WTC11 (cell line): ENCODE measurements at regions not wholly inside any gene's neighbourhood (a gene's known extent, or its start where the extent isn't known, plus 50 kb on each side); places are given as distances from the start of the nearest gene placed in this dataset.

Experiments used
- ATAC-seq: fragments of 200-7000 bp; cut with Tn5 transposase; 2 replicates; pipeline ENCODE4 v1.10.0; 2021; ENCODE audit warnings: mild to moderate bottlenecking, moderate library complexity
- CTCF ChIA-PET: fragments of 300-600 bp; sonication (Branson Sonifier 250); formaldehyde crosslinking; loops from one replicate; lab custom pipeline; 2021; ENCODE audit warnings: antibody characterized with exemption; lab: Charles Lee
- POLR2A ChIA-PET: fragments of 350-600 bp; sonication (Branson Sonifier 250); formaldehyde crosslinking; loops from one replicate; lab custom pipeline; 2021; ENCODE audit warnings: antibody characterized with exemption; lab: Charles Lee
- DNase-seq: peaks from one replicate; pipeline ENCODE4 v3.0.0; 2021; ENCODE audit warnings: low spot score
- H3K27ac Mint-ChIP-seq: 2 replicates; pipeline ENCODE4 v1.8.0; 2021; ENCODE audit warnings: mixed read lengths
- H3K27me3 Mint-ChIP-seq: 2 replicates; pipeline ENCODE4 v1.8.0; 2021; ENCODE audit warnings: low read depth, mild to moderate bottlenecking, moderate library complexity, mixed read lengths
- H3K36me3 Mint-ChIP-seq: 2 replicates; pipeline ENCODE4 v1.8.0; 2021; ENCODE audit warnings: mixed read lengths
- H3K4me1 Mint-ChIP-seq: 2 replicates; pipeline ENCODE4 v1.8.0; 2022; ENCODE audit warnings: mixed read lengths
- H3K4me3 Mint-ChIP-seq: 2 replicates; pipeline ENCODE4 v1.8.0; 2021; ENCODE audit warnings: mild to moderate bottlenecking, moderate library complexity, mixed read lengths
- H3K9me3 Mint-ChIP-seq: 2 replicates; pipeline ENCODE4 v1.8.0; 2021; ENCODE audit warnings: mixed read lengths
- ATF1 ChIP-seq: sonication (generic); formaldehyde crosslinking; IDR thresholded peaks from 2 replicates; pipeline ENCODE4 v1.8.1; 2023; ENCODE audit warnings: mild to moderate bottlenecking, moderate library complexity, missing genetic modification reagents
- GRHL2 ChIP-seq: fragments of 250-450 bp; sonication (Bioruptor Pico); IDR thresholded peaks from 2 replicates; pipeline ENCODE4 v1.8.0; 2022; ENCODE audit warnings: mild to moderate bottlenecking, moderate library complexity; ENCODE audit not compliant: insufficient replicate concordance, severe bottlenecking
- JUN ChIP-seq: sonication (generic); formaldehyde crosslinking; IDR thresholded peaks from 2 replicates; pipeline ENCODE4 v1.8.0; 2023; ENCODE audit warnings: mild to moderate bottlenecking, missing genetic modification reagents
- MYBL2 ChIP-seq: sonication (generic); formaldehyde crosslinking; IDR thresholded peaks from 2 replicates; pipeline ENCODE4 v1.8.1; 2023; ENCODE audit warnings: mild to moderate bottlenecking, moderate library complexity, missing genetic modification reagents
- NFE2L1 ChIP-seq: sonication (generic); formaldehyde crosslinking; IDR thresholded peaks from 2 replicates; pipeline ENCODE4 v1.8.1; 2023; ENCODE audit warnings: missing genetic modification reagents
- NR3C1 ChIP-seq: sonication (generic); formaldehyde crosslinking; conservative IDR thresholded peaks from 2 replicates; pipeline ENCODE4 v1.8.1; 2023; ENCODE audit warnings: low read depth, mild to moderate bottlenecking, missing genetic modification reagents
- OVOL2 ChIP-seq: fragments of 250-450 bp; sonication (Bioruptor Pico); IDR thresholded peaks from 2 replicates; pipeline ENCODE4 v1.9.0; 2021; ENCODE audit warnings: mild to moderate bottlenecking, borderline replicate concordance
- RORB ChIP-seq: fragments of 250-450 bp; sonication (Bioruptor Pico); IDR thresholded peaks from 2 replicates; pipeline ENCODE4 v1.9.0; 2021; ENCODE audit warnings: mild to moderate bottlenecking
- SMAD3 ChIP-seq: sonication (generic); formaldehyde crosslinking; IDR thresholded peaks from 2 replicates; pipeline ENCODE4 v1.8.0; 2022; ENCODE audit warnings: missing genetic modification reagents, mild to moderate bottlenecking, borderline replicate concordance
- SP1 ChIP-seq: sonication (generic); formaldehyde crosslinking; conservative IDR thresholded peaks from 2 replicates; pipeline ENCODE4 v1.8.1; 2022; ENCODE audit warnings: missing genetic modification reagents
- TP53 ChIP-seq: sonication (generic); formaldehyde crosslinking; IDR thresholded peaks from 2 replicates; pipeline ENCODE4 v1.8.1; 2023; ENCODE audit warnings: mild to moderate bottlenecking, missing genetic modification reagents
- ZNF232 ChIP-seq: sonication (generic); formaldehyde crosslinking; IDR thresholded peaks from 2 replicates; pipeline ENCODE4 v1.8.0; 2022; ENCODE audit warnings: mild to moderate bottlenecking, missing genetic modification reagents
- ZNF263 ChIP-seq: sonication (generic); formaldehyde crosslinking; IDR thresholded peaks from 2 replicates; pipeline ENCODE4 v1.8.1; 2022; ENCODE audit warnings: low read depth, mild to moderate bottlenecking, moderate library complexity, missing genetic modification reagents
- ZNF671 ChIP-seq: fragments of 250-450 bp; sonication (Bioruptor Pico); IDR thresholded peaks from 2 replicates; pipeline ENCODE4 v1.8.0; 2021; ENCODE audit warnings: mild to moderate bottlenecking
- TF ChIP-seq, protein P1 (sequence below): sonication (generic); formaldehyde crosslinking; IDR thresholded peaks from 2 replicates; pipeline ENCODE4 v1.8.1; 2022; ENCODE audit warnings: low read depth, missing genetic modification reagents, borderline replicate concordance
- TF ChIP-seq, protein P2 (sequence below): sonication (generic); formaldehyde crosslinking; IDR thresholded peaks from 2 replicates; pipeline ENCODE4 v1.8.1; 2023; ENCODE audit warnings: mild to moderate bottlenecking, missing genetic modification reagents, moderate library complexity
- TF ChIP-seq, protein P3 (sequence below): sonication (generic); formaldehyde crosslinking; IDR thresholded peaks from 2 replicates; pipeline ENCODE4 v1.8.1; 2022; ENCODE audit warnings: mild to moderate bottlenecking, moderate library complexity, missing genetic modification reagents
- TF ChIP-seq, protein P4 (sequence below): sonication (generic); formaldehyde crosslinking; IDR thresholded peaks from 2 replicates; pipeline ENCODE4 v1.8.0; 2022; ENCODE audit warnings: missing genetic modification reagents
- TF ChIP-seq, protein P5 (sequence below): fragments of 200-600 bp; IDR thresholded peaks from 2 replicates; pipeline ENCODE4 v1.8.0; 2022; ENCODE audit warnings: antibody characterized with exemption
- TF ChIP-seq, protein P6 (sequence below): sonication (generic); formaldehyde crosslinking; IDR thresholded peaks from 2 replicates; pipeline ENCODE4 v1.8.0; 2022; ENCODE audit warnings: mild to moderate bottlenecking, missing genetic modification reagents
- TF ChIP-seq, protein P7 (sequence below): sonication (generic); formaldehyde crosslinking; conservative IDR thresholded peaks from 2 replicates; pipeline ENCODE4 v1.8.1; 2022; ENCODE audit warnings: mild to moderate bottlenecking, missing genetic modification reagents

DNA sequence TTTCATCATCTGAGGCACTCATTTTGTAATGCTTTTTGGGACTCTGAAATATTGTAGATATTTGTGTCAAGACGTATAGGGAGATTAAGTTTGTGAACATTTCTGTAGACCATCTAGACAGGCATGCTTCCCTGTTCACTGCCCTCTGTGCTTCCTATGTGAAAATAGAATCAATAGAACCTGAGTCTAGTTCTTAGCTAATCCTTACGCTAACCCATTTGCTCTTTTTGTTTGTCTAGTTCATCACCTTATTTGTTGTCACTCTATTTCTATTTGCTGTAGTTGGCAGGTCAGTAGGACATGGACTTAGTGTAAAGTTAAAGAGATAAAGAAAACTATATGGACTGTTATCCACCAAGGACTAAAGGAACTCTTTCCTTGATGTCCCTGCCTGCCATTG is 1755.2 kb downstream of the C4orf33 start:
- ATAC-seq: no peak
- Mint-ChIP-seq H3K36me3 (peaks cover 9% of the 10 kb centered on the region; the same call in 1 of the 2 replicates), H3K4me3 (no peak overlapping the region), H3K27ac (no peak overlapping the region), H3K4me1 (no peaks in the 10 kb centered on the region), H3K27me3 (no peaks in the 10 kb centered on the region), H3K9me3 (peaks cover 30% of the 10 kb centered on the region)
- CTCF ChIA-PET: no interaction called here
- POLR2A ChIA-PET: no interaction called here
- no peak for TF ChIP-seq NR3C1 (CRISPR knock-in tag)
- no peak for TF ChIP-seq SMAD3 (CRISPR knock-in tag)
- TF ChIP-seq, protein P1, sequence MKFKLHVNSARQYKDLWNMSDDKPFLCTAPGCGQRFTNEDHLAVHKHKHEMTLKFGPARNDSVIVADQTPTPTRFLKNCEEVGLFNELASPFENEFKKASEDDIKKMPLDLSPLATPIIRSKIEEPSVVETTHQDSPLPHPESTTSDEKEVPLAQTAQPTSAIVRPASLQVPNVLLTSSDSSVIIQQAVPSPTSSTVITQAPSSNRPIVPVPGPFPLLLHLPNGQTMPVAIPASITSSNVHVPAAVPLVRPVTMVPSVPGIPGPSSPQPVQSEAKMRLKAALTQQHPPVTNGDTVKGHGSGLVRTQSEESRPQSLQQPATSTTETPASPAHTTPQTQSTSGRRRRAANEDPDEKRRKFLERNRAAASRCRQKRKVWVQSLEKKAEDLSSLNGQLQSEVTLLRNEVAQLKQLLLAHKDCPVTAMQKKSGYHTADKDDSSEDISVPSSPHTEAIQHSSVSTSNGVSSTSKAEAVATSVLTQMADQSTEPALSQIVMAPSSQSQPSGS: no peak
- no peak for TF ChIP-seq ATF1 (CRISPR knock-in tag)
- TF ChIP-seq, protein P2, sequence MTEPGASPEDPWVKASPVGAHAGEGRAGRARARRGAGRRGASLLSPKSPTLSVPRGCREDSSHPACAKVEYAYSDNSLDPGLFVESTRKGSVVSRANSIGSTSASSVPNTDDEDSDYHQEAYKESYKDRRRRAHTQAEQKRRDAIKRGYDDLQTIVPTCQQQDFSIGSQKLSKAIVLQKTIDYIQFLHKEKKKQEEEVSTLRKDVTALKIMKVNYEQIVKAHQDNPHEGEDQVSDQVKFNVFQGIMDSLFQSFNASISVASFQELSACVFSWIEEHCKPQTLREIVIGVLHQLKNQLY (CRISPR knock-in tag): no peak
- no peak for TF ChIP-seq NFE2L1 (CRISPR knock-in tag)
- TF ChIP-seq, protein P3, sequence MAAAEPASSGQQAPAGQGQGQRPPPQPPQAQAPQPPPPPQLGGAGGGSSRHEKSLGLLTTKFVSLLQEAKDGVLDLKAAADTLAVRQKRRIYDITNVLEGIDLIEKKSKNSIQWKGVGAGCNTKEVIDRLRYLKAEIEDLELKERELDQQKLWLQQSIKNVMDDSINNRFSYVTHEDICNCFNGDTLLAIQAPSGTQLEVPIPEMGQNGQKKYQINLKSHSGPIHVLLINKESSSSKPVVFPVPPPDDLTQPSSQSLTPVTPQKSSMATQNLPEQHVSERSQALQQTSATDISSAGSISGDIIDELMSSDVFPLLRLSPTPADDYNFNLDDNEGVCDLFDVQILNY (CRISPR knock-in tag): no peak
- no peak for TF ChIP-seq OVOL2 (CRISPR knock-in tag)
- no peak for TF ChIP-seq TP53
- no peak for TF ChIP-seq ZNF232
- TF ChIP-seq, protein P4, sequence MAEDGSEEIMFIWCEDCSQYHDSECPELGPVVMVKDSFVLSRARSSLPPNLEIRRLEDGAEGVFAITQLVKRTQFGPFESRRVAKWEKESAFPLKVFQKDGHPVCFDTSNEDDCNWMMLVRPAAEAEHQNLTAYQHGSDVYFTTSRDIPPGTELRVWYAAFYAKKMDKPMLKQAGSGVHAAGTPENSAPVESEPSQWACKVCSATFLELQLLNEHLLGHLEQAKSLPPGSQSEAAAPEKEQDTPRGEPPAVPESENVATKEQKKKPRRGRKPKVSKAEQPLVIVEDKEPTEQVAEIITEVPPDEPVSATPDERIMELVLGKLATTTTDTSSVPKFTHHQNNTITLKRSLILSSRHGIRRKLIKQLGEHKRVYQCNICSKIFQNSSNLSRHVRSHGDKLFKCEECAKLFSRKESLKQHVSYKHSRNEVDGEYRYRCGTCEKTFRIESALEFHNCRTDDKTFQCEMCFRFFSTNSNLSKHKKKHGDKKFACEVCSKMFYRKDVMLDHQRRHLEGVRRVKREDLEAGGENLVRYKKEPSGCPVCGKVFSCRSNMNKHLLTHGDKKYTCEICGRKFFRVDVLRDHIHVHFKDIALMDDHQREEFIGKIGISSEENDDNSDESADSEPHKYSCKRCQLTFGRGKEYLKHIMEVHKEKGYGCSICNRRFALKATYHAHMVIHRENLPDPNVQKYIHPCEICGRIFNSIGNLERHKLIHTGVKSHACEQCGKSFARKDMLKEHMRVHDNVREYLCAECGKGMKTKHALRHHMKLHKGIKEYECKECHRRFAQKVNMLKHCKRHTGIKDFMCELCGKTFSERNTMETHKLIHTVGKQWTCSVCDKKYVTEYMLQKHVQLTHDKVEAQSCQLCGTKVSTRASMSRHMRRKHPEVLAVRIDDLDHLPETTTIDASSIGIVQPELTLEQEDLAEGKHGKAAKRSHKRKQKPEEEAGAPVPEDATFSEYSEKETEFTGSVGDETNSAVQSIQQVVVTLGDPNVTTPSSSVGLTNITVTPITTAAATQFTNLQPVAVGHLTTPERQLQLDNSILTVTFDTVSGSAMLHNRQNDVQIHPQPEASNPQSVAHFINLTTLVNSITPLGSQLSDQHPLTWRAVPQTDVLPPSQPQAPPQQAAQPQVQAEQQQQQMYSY (CRISPR knock-in tag): no peak
- TF ChIP-seq JUN (CRISPR knock-in tag): no peak
- no peak for TF ChIP-seq ZNF671 (CRISPR knock-in tag)
- TF ChIP-seq RORB: no peak
- no peak for TF ChIP-seq GRHL2
- TF ChIP-seq ZNF263 (CRISPR knock-in tag): no peak
- no peak for TF ChIP-seq MYBL2 (CRISPR knock-in tag)
- TF ChIP-seq, protein P5, sequence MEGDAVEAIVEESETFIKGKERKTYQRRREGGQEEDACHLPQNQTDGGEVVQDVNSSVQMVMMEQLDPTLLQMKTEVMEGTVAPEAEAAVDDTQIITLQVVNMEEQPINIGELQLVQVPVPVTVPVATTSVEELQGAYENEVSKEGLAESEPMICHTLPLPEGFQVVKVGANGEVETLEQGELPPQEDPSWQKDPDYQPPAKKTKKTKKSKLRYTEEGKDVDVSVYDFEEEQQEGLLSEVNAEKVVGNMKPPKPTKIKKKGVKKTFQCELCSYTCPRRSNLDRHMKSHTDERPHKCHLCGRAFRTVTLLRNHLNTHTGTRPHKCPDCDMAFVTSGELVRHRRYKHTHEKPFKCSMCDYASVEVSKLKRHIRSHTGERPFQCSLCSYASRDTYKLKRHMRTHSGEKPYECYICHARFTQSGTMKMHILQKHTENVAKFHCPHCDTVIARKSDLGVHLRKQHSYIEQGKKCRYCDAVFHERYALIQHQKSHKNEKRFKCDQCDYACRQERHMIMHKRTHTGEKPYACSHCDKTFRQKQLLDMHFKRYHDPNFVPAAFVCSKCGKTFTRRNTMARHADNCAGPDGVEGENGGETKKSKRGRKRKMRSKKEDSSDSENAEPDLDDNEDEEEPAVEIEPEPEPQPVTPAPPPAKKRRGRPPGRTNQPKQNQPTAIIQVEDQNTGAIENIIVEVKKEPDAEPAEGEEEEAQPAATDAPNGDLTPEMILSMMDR: no peak
- TF ChIP-seq, all 79 proteins: peak for 0
- no peak for DNase-seq

DNA sequence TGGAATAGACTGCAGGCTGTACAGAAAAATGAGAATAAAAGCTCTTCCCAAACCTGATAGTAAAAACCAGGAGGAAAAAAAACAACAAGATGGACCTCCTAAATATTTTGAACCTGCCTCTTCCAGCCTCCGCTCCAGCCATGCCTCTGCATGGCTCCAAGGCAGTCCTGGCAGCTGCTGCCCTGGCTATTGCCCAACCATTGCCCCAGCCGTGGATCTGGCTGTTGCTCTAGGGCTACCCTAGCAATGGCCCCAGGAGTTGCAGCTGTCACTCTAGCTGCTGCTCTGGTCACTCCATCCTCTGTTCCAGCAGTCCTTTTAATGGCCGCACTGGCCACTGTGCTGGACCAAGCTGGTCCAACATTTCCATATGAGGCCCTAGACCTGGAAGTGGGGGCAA is 1756.0 kb downstream of the C4orf33 start:
- ChIA-PET POLR2A (interaction anchor here (0.6 kb wide), 1 partner anchor 661 kb away, joined by 3 read pairs; no protein-coding TSS in a partner anchor), CTCF (no interaction called here)
- Mint-ChIP-seq H3K4me1 (no peaks in the 10 kb centered on the region), H3K27me3 (no peaks in the 10 kb centered on the region), H3K9me3 (peaks cover 26% of the 10 kb centered on the region), H3K36me3 (peaks cover 9% of the 10 kb centered on the region; the same call in 1 of the 2 replicates), H3K4me3 (no peak overlapping the region), H3K27ac (no peak overlapping the region)
- ATAC-seq (no peak), DNase-seq (no peak)
- TF ChIP-seq, protein P6, sequence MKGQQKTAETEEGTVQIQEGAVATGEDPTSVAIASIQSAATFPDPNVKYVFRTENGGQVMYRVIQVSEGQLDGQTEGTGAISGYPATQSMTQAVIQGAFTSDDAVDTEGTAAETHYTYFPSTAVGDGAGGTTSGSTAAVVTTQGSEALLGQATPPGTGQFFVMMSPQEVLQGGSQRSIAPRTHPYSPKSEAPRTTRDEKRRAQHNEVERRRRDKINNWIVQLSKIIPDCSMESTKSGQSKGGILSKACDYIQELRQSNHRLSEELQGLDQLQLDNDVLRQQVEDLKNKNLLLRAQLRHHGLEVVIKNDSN (CRISPR knock-in tag): no peak
- TF ChIP-seq, protein P1: no peak
- TF ChIP-seq SP1 (CRISPR knock-in tag) (no peak), MYBL2 (CRISPR knock-in tag) (no peak)
- TF ChIP-seq, protein P7, sequence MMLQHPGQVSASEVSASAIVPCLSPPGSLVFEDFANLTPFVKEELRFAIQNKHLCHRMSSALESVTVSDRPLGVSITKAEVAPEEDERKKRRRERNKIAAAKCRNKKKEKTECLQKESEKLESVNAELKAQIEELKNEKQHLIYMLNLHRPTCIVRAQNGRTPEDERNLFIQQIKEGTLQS (CRISPR knock-in tag): no peak
- TF ChIP-seq, protein P4 (CRISPR knock-in tag): no peak
